Hematopoietic multipotent progenitor cell treated with erythropoietin and hydrocortisone succinate and interleukin-3 and kit ligand, for 6 days (in vitro differentiated cells): ENCODE measurements at regions not wholly inside any gene's neighbourhood (a gene's known extent, or its start where the extent isn't known, plus 50 kb on each side); places are given as distances from the start of the nearest gene placed in this dataset.

ENCODE experiments used
- DNase-seq: peaks from one replicate; pipeline ENCODE4 v3.0.0-alpha.2; 2015

GRCh38 chr21:35352793-35353192 lies 303.7 kb upstream of the RUNX1 start:
- no peak for DNase-seq

- DNase-seq = no peak
These were observed 303.1 kb upstream of the RUNX1 start for GRCh38 chr21:35352066-35352770.

GRCh38 chr21:35351434-35351833 lies 302.3 kb upstream of the RUNX1 start:
- no peak for DNase-seq

- no peak for DNase-seq
These were observed 301.9 kb upstream of the RUNX1 start for GRCh38 chr21:35350965-35351364.

- DNase-seq = no peak
These were observed 300.4 kb upstream of the RUNX1 start for GRCh38 chr21:35349376-35350080.

- DNase-seq = no peak
These were observed 299.6 kb upstream of the RUNX1 start for GRCh38 chr21:35348686-35349085.

- DNase-seq = no peak
These were observed 297.6 kb upstream of the RUNX1 start for GRCh38 chr21:35346697-35347096.

GRCh38 chr21:35345954-35346353 lies 296.9 kb upstream of the RUNX1 start:
- no peak for DNase-seq

GRCh38 chr21:35344582-35344981 lies 295.5 kb upstream of the RUNX1 start:
- DNase-seq = no peak

- DNase-seq = no peak
These were observed 294.1 kb upstream of the RUNX1 start for GRCh38 chr21:35343046-35343819.

GRCh38 chr21:35342440-35342839 lies 293.3 kb upstream of the RUNX1 start:
- peak; percentile 15 for DNase-seq

GRCh38 chr21:35340273-35340672 lies 291.2 kb upstream of the RUNX1 start:
- DNase-seq = no peak

- DNase-seq = no peak
These were observed 290.0 kb upstream of the RUNX1 start for GRCh38 chr21:35338881-35339632.

GRCh38 chr21:35338281-35338680 lies 289.2 kb upstream of the RUNX1 start:
- DNase-seq = no peak

GRCh38 chr21:35337573-35337972 lies 288.5 kb upstream of the RUNX1 start:
- DNase-seq = no peak

- DNase-seq = peak; percentile 65
These were observed 287.4 kb upstream of the RUNX1 start for GRCh38 chr21:35336534-35336933.

GRCh38 chr21:35335951-35336446 lies 286.9 kb upstream of the RUNX1 start:
- DNase-seq = no peak

- DNase-seq = peak; percentile 64
These were observed 284.9 kb upstream of the RUNX1 start for GRCh38 chr21:35333831-35334618.

- DNase-seq = no peak
These were observed 283.8 kb upstream of the RUNX1 start for GRCh38 chr21:35332841-35333426.

GRCh38 chr21:35329940-35330660 lies 281.0 kb upstream of the RUNX1 start:
- DNase-seq = no peak
